ENCODE measurements at regions not wholly inside any gene's neighbourhood (a gene's known extent, or its start where the extent isn't known, plus 50 kb on each side); places are given as distances from the start of the nearest gene placed in this dataset.

DNA sequence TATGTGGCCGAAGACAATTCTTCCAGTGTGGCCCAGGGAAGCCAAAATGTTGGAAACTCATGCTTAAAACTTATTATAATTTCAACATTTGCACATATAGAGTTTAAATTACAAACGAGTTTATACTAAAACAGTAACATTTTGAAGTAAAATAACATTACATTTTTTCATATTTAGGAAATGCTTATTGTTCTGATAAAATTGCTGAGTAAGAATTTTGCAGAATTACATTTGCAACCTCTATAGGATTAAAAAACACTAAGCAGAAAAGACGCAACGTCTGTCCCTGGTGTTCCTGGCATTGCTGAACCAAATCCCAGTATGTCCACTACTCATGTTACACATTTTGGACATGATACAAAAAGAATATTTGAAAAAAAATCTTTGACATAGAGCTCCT lies 1241.2 kb downstream of the SUCLG1 start:
- TF ChIP-seq, protein P1, sequence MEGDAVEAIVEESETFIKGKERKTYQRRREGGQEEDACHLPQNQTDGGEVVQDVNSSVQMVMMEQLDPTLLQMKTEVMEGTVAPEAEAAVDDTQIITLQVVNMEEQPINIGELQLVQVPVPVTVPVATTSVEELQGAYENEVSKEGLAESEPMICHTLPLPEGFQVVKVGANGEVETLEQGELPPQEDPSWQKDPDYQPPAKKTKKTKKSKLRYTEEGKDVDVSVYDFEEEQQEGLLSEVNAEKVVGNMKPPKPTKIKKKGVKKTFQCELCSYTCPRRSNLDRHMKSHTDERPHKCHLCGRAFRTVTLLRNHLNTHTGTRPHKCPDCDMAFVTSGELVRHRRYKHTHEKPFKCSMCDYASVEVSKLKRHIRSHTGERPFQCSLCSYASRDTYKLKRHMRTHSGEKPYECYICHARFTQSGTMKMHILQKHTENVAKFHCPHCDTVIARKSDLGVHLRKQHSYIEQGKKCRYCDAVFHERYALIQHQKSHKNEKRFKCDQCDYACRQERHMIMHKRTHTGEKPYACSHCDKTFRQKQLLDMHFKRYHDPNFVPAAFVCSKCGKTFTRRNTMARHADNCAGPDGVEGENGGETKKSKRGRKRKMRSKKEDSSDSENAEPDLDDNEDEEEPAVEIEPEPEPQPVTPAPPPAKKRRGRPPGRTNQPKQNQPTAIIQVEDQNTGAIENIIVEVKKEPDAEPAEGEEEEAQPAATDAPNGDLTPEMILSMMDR (optimal IDR thresholded peaks at IDR 0.05 in 1 of 3, IDR thresholded peaks at IDR 0.05 in 1 of 3, conservative IDR thresholded peaks at IDR 0.05 in 1 of 3; ENCODE audit: extremely low read depth in 1 of 3, insufficient read depth in 2 of 3, low read length in 3 of 3): no peak
- no peak for TF ChIP-seq EZH2 (IDR thresholded peaks at IDR 0.05; ENCODE audit: low read length)
